ENCODE measurements at regions not wholly inside any gene's neighbourhood (a gene's known extent, or its start where the extent isn't known, plus 50 kb on each side); places are given as distances from the start of the nearest gene placed in this dataset.

DNA sequence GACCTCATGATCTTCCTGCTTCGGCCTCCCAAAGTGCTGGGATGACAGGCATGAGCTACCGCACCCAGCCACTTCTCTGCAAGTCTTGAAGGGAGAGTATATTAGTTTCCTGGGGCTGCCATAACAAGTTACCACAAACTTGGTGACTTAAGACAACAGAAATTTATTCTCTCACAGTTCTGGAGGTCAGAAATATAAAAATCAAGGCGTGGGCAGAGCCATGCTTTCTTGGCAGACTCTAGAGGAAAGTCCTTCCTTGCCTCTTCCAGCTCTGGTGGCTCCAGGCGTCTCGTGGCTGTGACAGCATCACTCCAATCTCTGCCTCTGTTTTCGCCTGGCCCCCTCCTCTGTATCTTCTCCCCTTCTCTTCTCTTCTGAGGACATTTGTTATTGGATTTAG, 110.2 kb upstream of the NAV2 start:
- BruUV-seq (replicated peaks) = no TSS peak
- Histone ChIP-seq H2AFZ (replicated peaks; ENCODE audit: low read length, poor library complexity) (no peak overlapping the region), H3K23ac (ENCODE audit: low read depth, low read length) (no peak overlapping the region), H4K5ac (ENCODE audit: low read depth, low read length) (no peak overlapping the region), H3K9me3 (ENCODE audit: control insufficient read depth, insufficient read depth, low read length) (no peaks in the 10 kb centered on the region), H2AK9ac (replicated peaks; ENCODE audit: low read depth, low read length, poor library complexity) (no peak overlapping the region), H4K91ac (ENCODE audit: insufficient read depth, low read depth, low read length) (no peak overlapping the region), H2BK15ac (ENCODE audit: low read depth, low read length) (no peak overlapping the region), H3K27ac (ENCODE audit: insufficient read depth, low read length) (no peak overlapping the region), H3K4me3 (ENCODE audit: insufficient read depth, low read depth, low read length) (no peak overlapping the region), H3K36me3 (ENCODE audit: control insufficient read depth, insufficient read depth, low read length) (no peaks in the 10 kb centered on the region), H3K18ac (ENCODE audit: low read depth, low read length) (no peak overlapping the region), H3K14ac (replicated peaks; ENCODE audit: low read depth, low read length) (no peak overlapping the region), H3K4me1 (ENCODE audit: control insufficient read depth, insufficient read depth, low read length) (peaks cover 18% of the 10 kb centered on the region), H2BK5ac (ENCODE audit: low read depth, low read length, poor library complexity, severe bottlenecking) (no peak overlapping the region), H3K9ac (ENCODE audit: low read depth, low read length) (no peak overlapping the region), H3K9me1 (ENCODE audit: insufficient read depth, low read length) (peaks cover 19% of the 10 kb centered on the region), H3K79me1 (ENCODE audit: low read depth in 1 of 2, low read length in 2 of 2) (peaks cover 0 to 3% of the 10 kb centered on the region in 2 experiments; a peak in 1 of 4 replicates), H4K8ac (ENCODE audit: low read depth in 2 of 2, low read length in 2 of 2) (no peak overlapping the region), H3K27me3 (ENCODE audit: control insufficient read depth, insufficient read depth, low read length) (no peaks in the 10 kb centered on the region), H2BK120ac (ENCODE audit: low read depth, low read length) (no peak overlapping the region), H4K20me1 (ENCODE audit: insufficient read depth, low read length) (no peaks in the 10 kb centered on the region), H2AK5ac (ENCODE audit: low read depth, low read length) (no peak overlapping the region), H3K56ac (ENCODE audit: extremely low read depth, insufficient read depth, low read length) (no peak overlapping the region), H2BK20ac (ENCODE audit: low read depth, low read length) (no peak overlapping the region), H3K4me2 (ENCODE audit: low read depth, low read length) (no peak overlapping the region), H3K4ac (ENCODE audit: low read depth, low read length) (no peak overlapping the region)
- TF ChIP-seq CEBPB (IDR thresholded peaks at IDR 0.05; ENCODE audit: low read depth, low read length) (no peak), FOS (IDR thresholded peaks at IDR 0.05; ENCODE audit: low read depth, low read length) (no peak), CHD1 (IDR thresholded peaks at IDR 0.05; ENCODE audit: low read depth, low read length) (no peak), MAFK (IDR thresholded peaks at IDR 0.05; ENCODE audit: low read depth, low read length) (no peak), MXI1 (IDR thresholded peaks at IDR 0.05; ENCODE audit: borderline replicate concordance, low read depth, low read length) (no peak), RAD21 (IDR thresholded peaks at IDR 0.05; ENCODE audit: low read length) (no peak), NFE2L2 (IDR thresholded peaks at IDR 0.05; ENCODE audit: low read depth, low read length) (no peak), RFX5 (IDR thresholded peaks at IDR 0.05; ENCODE audit: low read depth, low read length) (no peak), MAZ (IDR thresholded peaks at IDR 0.05; ENCODE audit: borderline replicate concordance, low read depth, low read length) (no peak), RCOR1 (IDR thresholded peaks at IDR 0.05; ENCODE audit: insufficient replicate concordance, low read length) (no peak), POLR2A (IDR thresholded peaks at IDR 0.05; ENCODE audit: low read depth, low read length) (no peak), BHLHE40 (IDR thresholded peaks at IDR 0.05; ENCODE audit: low read depth, low read length) (no peak), SMC3 (IDR thresholded peaks at IDR 0.05; ENCODE audit: low read depth, low read length) (no peak)
- TF ChIP-seq, protein P1, sequence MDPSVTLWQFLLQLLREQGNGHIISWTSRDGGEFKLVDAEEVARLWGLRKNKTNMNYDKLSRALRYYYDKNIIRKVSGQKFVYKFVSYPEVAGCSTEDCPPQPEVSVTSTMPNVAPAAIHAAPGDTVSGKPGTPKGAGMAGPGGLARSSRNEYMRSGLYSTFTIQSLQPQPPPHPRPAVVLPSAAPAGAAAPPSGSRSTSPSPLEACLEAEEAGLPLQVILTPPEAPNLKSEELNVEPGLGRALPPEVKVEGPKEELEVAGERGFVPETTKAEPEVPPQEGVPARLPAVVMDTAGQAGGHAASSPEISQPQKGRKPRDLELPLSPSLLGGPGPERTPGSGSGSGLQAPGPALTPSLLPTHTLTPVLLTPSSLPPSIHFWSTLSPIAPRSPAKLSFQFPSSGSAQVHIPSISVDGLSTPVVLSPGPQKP (IDR thresholded peaks at IDR 0.05; ENCODE audit: borderline replicate concordance, low read depth, low read length) = no peak
- TF ChIP-seq, protein P2, sequence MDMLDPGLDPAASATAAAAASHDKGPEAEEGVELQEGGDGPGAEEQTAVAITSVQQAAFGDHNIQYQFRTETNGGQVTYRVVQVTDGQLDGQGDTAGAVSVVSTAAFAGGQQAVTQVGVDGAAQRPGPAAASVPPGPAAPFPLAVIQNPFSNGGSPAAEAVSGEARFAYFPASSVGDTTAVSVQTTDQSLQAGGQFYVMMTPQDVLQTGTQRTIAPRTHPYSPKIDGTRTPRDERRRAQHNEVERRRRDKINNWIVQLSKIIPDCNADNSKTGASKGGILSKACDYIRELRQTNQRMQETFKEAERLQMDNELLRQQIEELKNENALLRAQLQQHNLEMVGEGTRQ (IDR thresholded peaks at IDR 0.05; ENCODE audit: low read depth, low read length) = no peak
- TF ChIP-seq, protein P3, sequence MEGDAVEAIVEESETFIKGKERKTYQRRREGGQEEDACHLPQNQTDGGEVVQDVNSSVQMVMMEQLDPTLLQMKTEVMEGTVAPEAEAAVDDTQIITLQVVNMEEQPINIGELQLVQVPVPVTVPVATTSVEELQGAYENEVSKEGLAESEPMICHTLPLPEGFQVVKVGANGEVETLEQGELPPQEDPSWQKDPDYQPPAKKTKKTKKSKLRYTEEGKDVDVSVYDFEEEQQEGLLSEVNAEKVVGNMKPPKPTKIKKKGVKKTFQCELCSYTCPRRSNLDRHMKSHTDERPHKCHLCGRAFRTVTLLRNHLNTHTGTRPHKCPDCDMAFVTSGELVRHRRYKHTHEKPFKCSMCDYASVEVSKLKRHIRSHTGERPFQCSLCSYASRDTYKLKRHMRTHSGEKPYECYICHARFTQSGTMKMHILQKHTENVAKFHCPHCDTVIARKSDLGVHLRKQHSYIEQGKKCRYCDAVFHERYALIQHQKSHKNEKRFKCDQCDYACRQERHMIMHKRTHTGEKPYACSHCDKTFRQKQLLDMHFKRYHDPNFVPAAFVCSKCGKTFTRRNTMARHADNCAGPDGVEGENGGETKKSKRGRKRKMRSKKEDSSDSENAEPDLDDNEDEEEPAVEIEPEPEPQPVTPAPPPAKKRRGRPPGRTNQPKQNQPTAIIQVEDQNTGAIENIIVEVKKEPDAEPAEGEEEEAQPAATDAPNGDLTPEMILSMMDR (conservative IDR thresholded peaks at IDR 0.05; ENCODE audit: low read depth, low read length) = no peak
- WGBS, 2 experiments (ENCODE audit: extremely low coverage in 2 of 2, insufficient read length in 1 of 2) = no CpG with 5 or more reads among the region's 6 CpGs
- intact Hi-C loops (cut with micrococcal nuclease) = no loop called here
- no peak for ATAC-seq (ENCODE audit: low read depth)
- in situ Hi-C loops (cut with MboI; ENCODE audit: low sequenced_read_pairs) = no loop called here
- no peak for DNase-seq
- dilution Hi-C loops (cut with HindIII; ENCODE audit: low sequenced_read_pairs, unreplicated experiment) = no loop called here
- ChIA-PET CTCF (no interaction called here), POLR2A (ENCODE audit: unreplicated experiment) (no interaction called here)
